NCI-H1694 (cell line): ENCODE measurements at regions not wholly inside any gene's neighbourhood (a gene's known extent, or its start where the extent isn't known, plus 50 kb on each side); places are given as distances from the start of the nearest gene placed in this dataset.
"Not testable (repeated sequence)": the region's sequence is repeated elsewhere in the genome, so short reads cannot be mapped to it uniquely, and the experiment has no call there.

Experiments
- DNase-seq: peaks from one replicate; lab custom pipeline; 2025; lab: John Stamatoyannopoulos, UW

DNA sequence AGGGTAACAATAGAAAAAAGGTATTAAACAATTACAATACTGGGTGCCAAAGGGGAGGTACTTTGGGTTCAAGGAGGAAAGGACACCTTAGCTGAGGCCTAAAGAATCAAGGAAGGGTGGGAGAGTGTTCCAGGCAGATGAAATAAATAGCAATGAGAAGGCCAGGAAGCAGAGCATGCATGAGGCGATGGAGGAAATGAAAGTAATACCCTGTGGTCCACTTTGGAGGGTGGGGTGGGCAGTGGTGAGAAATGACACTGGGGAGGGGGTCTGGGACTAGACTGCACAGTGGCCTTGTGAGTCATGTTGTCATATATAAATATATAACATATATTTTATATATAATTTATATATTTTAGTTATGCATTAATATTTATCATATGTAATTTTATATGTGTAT is 55.9 kb downstream of the BHLHE40 start:
- no peak for DNase-seq

GRCh38 chr3:5035692-5036391 is 56.6 kb downstream of the BHLHE40 start:
- no peak for DNase-seq

- DNase-seq: no peak
These were observed 57.1 kb downstream of the BHLHE40 start for GRCh38 chr3:5036392-5036766.

GRCh38 chr3:5036858-5037257 is 57.6 kb downstream of the BHLHE40 start:
- no peak for DNase-seq

DNA sequence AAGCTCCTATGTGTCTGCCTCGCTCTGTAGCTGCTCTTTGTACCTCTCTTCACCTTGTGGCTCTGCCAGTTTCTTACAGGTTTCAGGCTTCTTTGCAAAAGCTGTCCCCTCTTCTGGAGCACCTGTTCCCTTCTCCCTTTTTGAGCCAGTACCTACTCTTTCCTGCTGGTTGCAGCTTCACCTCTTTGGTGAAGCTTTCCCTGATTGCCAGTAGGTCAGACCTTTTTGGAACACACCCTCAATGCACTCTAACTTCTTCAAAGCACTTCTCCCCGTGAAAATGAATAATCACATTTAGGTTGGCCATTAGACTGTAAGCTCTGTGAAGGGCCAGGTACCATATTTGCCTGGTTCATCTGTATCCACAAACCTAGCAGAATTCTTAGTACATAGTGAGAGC is 60.3 kb downstream of the BHLHE40 start:
- no peak for DNase-seq

DNA sequence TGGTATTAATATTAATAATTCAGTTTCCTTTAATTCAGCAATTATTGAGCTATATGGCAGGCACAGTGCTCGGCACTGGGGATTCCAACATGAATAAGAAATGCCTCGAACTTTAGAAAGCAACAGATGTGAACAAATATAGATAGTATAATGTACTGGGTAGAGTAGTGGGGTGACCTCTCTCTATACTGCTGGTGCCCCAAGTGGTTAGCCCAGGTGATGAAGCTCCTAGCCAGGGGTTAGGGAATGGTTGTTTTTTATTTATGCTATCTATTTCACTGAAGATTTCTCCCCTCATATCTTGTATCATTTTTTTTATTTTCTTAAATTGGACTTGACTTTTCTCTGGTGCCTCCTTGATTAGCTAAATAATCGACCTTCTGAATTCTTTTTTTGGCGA is 62.1 kb downstream of the BHLHE40 start:
- DNase-seq: no peak

- no peak for DNase-seq
These were observed 66.7 kb downstream of the BHLHE40 start for GRCh38 chr3:5045961-5046360.

GRCh38 chr3:5047764-5048419 is 68.7 kb downstream of the BHLHE40 start:
- no peak for DNase-seq

DNA sequence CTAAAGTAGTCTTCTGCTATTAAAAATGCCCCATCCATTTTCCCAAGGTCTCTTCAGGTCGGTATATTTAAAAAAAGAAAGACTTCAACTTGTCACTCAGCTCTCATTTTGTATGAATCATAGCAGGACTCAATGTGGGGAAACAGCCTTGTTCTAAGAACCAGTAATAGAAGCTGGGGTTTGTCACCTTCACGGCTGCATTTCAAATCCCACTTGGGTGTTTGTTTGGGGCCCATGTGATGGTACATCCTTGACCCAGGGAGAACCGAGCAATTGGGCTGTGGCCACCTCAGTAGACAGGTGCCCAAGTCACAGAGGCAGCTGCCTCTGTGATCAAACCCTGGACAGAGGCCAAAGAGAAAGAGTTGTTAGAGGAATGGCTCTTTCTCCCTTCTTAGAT is 70.3 kb upstream of the ARL8B start:
- DNase-seq: no peak

DNA sequence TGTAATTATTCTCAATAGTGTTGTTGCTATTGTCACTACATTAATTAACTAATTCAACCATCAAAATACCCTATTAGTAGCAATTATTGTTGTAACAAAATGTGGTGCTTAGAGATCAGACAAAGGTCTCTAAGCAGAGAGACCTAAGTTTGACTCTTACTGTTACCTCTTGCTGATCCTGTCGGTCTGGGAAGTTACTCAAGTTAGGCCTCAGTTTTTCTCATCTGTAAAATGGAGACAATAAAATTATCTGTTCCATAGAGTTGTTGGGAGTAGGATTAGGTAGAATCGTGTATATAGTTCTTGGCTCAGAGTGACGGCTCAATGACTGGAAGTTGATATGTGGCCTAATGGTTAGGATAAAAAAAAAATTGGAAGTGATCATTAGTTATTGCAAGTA is 69.8 kb upstream of the ARL8B start:
- DNase-seq: no peak

DNA sequence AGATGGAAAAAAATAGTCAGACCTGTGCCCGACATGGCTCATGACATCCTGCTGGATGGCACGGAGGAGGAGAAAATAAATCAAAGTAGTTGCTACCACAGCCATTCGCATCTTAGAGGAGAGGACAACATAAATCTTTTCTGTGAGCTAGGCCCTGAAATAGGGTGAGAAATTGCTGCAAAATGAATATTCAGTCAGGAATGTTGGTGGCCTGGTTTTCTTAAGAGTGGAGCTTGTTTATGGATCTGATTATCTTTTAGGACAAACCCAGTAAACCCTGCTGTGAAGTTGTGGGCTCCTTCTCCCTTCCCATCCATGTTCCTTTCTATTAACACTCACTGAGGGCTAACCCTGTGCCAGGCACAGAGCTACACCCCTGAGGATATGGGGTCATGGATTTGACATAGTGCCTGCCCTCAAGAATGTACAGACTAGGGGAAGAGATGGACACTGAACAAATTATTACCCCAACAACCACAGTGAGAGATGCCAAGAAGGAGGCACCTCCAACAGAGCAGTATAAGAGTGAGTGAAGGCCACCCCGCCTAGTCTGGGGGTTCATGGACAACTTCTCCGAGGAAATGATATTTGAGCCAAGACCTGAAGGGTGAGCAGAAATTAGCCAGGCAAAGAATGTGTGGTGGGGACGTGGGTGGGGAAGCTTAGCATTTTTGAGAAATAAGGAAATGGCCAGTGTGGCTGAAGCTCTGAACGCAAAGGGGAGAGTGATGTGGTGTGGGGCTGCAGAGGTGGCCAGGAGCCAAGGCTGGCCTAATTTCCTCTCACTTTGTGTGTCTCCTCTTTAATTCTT is 68.9 kb upstream of the ARL8B start:
- no peak for DNase-seq

DNA sequence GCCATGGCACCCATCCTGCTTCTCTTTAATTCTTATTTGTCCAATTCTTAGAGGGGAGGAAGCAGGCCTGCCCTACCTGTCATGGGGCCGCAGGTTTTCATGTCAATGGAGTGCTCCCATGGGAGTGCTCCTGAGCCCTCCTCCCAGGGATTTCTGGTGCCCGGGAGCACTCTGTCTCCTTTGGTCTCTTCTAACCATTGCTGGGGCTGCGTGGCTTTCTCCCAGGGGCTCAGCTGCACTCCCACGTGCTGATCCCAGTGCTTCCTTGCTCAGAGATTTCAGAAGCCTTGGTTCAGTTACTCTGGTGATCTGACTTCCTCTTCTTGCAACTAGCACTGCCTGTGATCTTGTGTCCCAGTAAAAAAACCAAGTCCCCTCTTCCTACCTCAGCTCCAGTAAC is 68.0 kb upstream of the ARL8B start:
- no peak for DNase-seq

DNA sequence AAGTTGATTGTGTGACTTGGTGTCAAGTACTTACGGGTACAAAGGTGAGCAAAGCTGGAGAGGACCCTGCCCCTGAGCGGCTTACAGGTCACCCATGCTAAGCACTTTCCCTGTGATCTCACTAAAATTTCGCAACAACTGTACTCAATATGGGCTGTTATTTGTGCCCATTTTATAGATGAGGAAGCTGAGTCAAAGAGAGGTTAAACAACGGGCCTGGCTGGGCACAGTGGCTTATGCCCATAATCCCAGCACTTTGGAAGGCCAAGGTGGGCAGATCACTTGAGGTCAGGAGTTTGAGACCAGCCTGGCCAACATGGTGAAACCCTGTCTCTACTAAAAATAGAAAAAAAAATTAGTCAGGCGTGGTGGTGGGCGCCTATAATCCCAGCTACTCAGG is 67.5 kb upstream of the ARL8B start:
- DNase-seq: not testable (repeated sequence)

DNA sequence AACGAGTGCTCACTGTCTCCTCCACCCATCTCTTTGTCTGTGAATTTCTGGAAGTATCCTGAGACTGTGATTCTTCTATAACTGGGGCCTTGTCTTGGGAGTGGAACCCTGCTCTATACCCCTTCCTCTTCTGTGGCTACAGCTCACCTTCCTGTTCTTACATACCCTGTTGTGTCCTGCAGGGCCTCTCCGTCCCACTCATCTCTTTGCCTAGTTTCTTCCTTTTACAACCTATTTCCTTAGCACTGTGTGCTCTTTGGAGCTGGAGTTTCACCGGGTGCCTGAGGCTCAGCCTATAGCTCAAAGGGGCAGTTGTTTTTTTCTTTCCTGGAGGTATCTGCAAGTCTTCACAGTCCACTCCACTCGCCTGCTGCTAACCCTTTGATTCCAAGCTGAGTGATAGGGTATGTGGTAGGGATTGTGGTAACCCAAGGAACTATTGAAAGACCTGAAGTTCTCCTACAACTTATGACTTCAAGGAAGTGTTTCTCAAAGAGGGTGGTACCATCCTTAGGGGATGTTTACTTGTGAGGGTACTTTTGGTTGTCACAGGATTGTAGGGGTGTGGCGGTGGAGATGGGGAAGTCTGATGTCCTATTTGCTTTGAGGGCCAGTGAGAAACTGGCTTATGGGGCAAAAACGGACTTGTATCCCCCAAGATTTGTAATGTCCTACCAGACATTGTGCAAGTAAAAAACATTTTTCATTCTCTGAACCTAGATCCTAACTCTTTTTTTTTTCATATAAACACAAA is 66.6 kb upstream of the ARL8B start:
- DNase-seq: no peak

GRCh38 chr3:5056111-5056391 is 66.0 kb upstream of the ARL8B start:
- no peak for DNase-seq

GRCh38 chr3:5057272-5057671 is 64.8 kb upstream of the ARL8B start:
- no peak for DNase-seq

- peak; percentile 0 for DNase-seq
These were observed 64.2 kb upstream of the ARL8B start for GRCh38 chr3:5057857-5058324.

- no peak for DNase-seq
These were observed 63.6 kb upstream of the ARL8B start for GRCh38 chr3:5058471-5058951.

DNA sequence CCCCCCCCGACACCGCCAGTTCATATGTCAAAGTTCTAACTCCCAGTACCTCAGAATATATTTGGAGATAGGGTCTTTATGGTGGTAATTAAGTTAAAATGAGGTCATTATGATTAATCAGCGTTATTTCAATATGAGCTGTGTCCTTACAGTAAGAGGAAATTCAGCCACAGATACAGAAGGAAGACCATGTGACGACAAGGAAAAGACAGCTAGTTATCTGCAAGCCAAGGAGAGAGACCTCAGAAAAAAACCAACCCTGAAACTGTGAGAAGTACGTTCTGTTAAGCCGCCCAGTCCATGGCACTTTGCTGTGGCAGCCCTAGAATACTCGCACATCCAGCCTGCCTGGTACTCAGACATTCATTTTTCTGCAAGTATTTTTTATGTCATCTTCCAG is 62.3 kb upstream of the ARL8B start:
- no peak for DNase-seq

GRCh38 chr3:5061218-5061569 is 60.9 kb upstream of the ARL8B start:
- no peak for DNase-seq

DNA sequence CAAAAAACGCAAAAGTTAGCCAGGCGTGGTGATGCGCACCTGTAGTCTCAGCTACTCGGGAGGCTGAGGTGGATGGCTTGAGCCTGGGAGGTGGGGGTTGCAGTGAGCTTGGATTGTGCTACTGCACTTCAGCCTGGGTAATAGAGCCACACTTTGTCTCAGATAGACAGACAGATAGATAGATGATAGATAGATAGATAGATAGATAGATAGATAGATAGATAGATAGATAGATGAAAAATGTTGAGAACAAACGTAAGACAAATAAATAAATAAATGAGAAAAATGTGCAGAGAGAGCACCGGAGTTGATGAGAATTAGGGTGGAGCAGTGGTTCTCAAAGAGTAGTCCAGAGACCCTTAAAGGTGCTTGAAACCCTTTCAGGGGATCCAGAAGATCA is 58.4 kb upstream of the ARL8B start:
- no peak for DNase-seq

GRCh38 chr3:5068531-5069050 is 53.5 kb upstream of the ARL8B start:
- DNase-seq: no peak
